Glomerular visceral epithelial cell (primary cell): ENCODE measurements at regions not wholly inside any gene's neighbourhood (a gene's known extent, or its start where the extent isn't known, plus 50 kb on each side); places are given as distances from the start of the nearest gene placed in this dataset.
"Not testable (repeated sequence)": the region's sequence is repeated elsewhere in the genome, so short reads cannot be mapped to it uniquely, and the experiment has no call there.

ENCODE experiments used
- DNase-seq: peaks from one replicate; pipeline ENCODE4 v3.0.0-alpha.2; 2016; ENCODE audit errors: extremely low spot score

GRCh38 chr15:26075770-26076169, 212.6 kb upstream of the ATP10A start:
- DNase-seq, result no peak

GRCh38 chr15:26073430-26074333, 210.6 kb upstream of the ATP10A start:
- DNase-seq, result no peak

- DNase-seq, result no peak
These were observed 207.0 kb upstream of the ATP10A start for GRCh38 chr15:26070095-26070532.

- DNase-seq, result no peak
These were observed 206.1 kb upstream of the ATP10A start for GRCh38 chr15:26069231-26069641.

- no peak for DNase-seq
These were observed 203.8 kb upstream of the ATP10A start for GRCh38 chr15:26066896-26067295.

GRCh38 chr15:26065723-26066122, 202.6 kb upstream of the ATP10A start:
- DNase-seq, result no peak

GRCh38 chr15:26061248-26061647, 198.1 kb upstream of the ATP10A start:
- no peak for DNase-seq

- DNase-seq, result not testable (repeated sequence)
These were observed 193.6 kb upstream of the ATP10A start for GRCh38 chr15:26056766-26057165.

GRCh38 chr15:26051761-26052675, 188.9 kb upstream of the ATP10A start:
- DNase-seq, result no peak

- DNase-seq, result no peak
These were observed 187.9 kb upstream of the ATP10A start for GRCh38 chr15:26050984-26051383.

- DNase-seq, result no peak
These were observed 187.0 kb upstream of the ATP10A start for GRCh38 chr15:26049900-26050657.

- DNase-seq, result no peak
These were observed 185.5 kb upstream of the ATP10A start for GRCh38 chr15:26048669-26049068.

GRCh38 chr15:26045516-26045915, 182.4 kb upstream of the ATP10A start:
- no peak for DNase-seq

GRCh38 chr15:26043018-26043417, 179.9 kb upstream of the ATP10A start:
- DNase-seq, result no peak

GRCh38 chr15:26038693-26039092, 175.6 kb upstream of the ATP10A start:
- DNase-seq, result no peak

GRCh38 chr15:26037369-26037768, 174.2 kb upstream of the ATP10A start:
- DNase-seq, result no peak

- no peak for DNase-seq
These were observed 170.4 kb upstream of the ATP10A start for GRCh38 chr15:26033493-26033892.

- DNase-seq, result no peak
These were observed 169.2 kb upstream of the ATP10A start for GRCh38 chr15:26032162-26032846.

- DNase-seq, result not testable (repeated sequence)
These were observed 166.5 kb upstream of the ATP10A start for GRCh38 chr15:26029586-26029985.

GRCh38 chr15:26029146-26029545, 166.0 kb upstream of the ATP10A start:
- DNase-seq, result no peak

- no peak for DNase-seq
These were observed 165.1 kb upstream of the ATP10A start for GRCh38 chr15:26028086-26028740.
